GM23248 (cell line): ENCODE measurements at regions not wholly inside any gene's neighbourhood (a gene's known extent, or its start where the extent isn't known, plus 50 kb on each side); places are given as distances from the start of the nearest gene placed in this dataset.

Experiments
- EZH2 ChIP-seq: fragments of 200-600 bp; sonication (generic); IDR thresholded peaks from 2 replicates; pipeline ENCODE4 v1.6.1; 2018; ENCODE audit warnings: antibody characterized with exemption, mild to moderate bottlenecking; ENCODE audit not compliant: insufficient read depth, poor library complexity, severe bottlenecking
- EZH2phosphoT487 ChIP-seq: fragments of 200-600 bp; sonication (generic); IDR thresholded peaks from 2 replicates; pipeline ENCODE4 v1.6.1; 2018; ENCODE audit warnings: antibody characterized with exemption, moderate library complexity, mild to moderate bottlenecking, low read depth; ENCODE audit not compliant: insufficient read depth

- TF ChIP-seq EZH2 (no peak), EZH2phosphoT487 (no peak)
Measured at GRCh38 chr11:104526006-104526405, 362.1 kb upstream of the PDGFD start.
